Lung (tissue), 11 donors: ENCODE measurements at regions not wholly inside any gene's neighbourhood (a gene's known extent, or its start where the extent isn't known, plus 50 kb on each side); places are given as distances from the start of the nearest gene placed in this dataset.

Source experiments
- ATAC-seq: fragments of 200-7000 bp; cut with Tn5 transposase; one replicate; pipeline ENCODE4 v1.9.1; 2020; ENCODE audit warnings: moderate number of reproducible peaks; ENCODE audit not compliant: insufficient read depth, low FRiP score
- DNase-seq, 3 donors: peaks; one replicate each; pipeline ENCODE4 v3.0.0-alpha.2; 2013 to 2017
- H3K27ac ChIP-seq, 2 donors: one replicate each; pipeline ENCODE4 v1.5.1; 2013; ENCODE audit warnings: mild to moderate bottlenecking in 2 of 2, moderate library complexity in 2 of 2, control low read depth in 1 of 2, inconsistent platforms in 1 of 2, low read depth in 1 of 2, low read length in 1 of 2
- H3K27me3 ChIP-seq, 3 donors: one replicate each; pipeline ENCODE4 v1.5.1; 2013; ENCODE audit warnings: low read length in 2 of 3; ENCODE audit not compliant: control insufficient read depth in 3 of 3, insufficient read depth in 3 of 3
- H3K36me3 ChIP-seq, 4 donors: one replicate each; pipeline ENCODE4 v1.5.1; 2013; ENCODE audit warnings: low read length in 4 of 4, mild to moderate bottlenecking in 1 of 4, moderate library complexity in 1 of 4; ENCODE audit not compliant: control insufficient read depth in 4 of 4, insufficient read depth in 4 of 4
- H3K4me1 ChIP-seq, 5 donors: one replicate each; pipeline ENCODE4 v1.5.1; 2013; ENCODE audit warnings: low read length in 5 of 5, mild to moderate bottlenecking in 2 of 5, moderate library complexity in 1 of 5; ENCODE audit not compliant: control insufficient read depth in 5 of 5, insufficient read depth in 5 of 5
- H3K4me3 ChIP-seq: one replicate; pipeline ENCODE4 v1.5.1; 2013; ENCODE audit warnings: mild to moderate bottlenecking, control low read depth, moderate library complexity
- H3K9ac ChIP-seq, 2 donors: one replicate each; pipeline ENCODE4 v1.5.1; 2013; ENCODE audit warnings: low read length in 2 of 2, control low read depth in 1 of 2; ENCODE audit not compliant: insufficient read depth in 1 of 2
- H3K9me3 ChIP-seq, 4 donors: one replicate each; pipeline ENCODE4 v1.5.1; 2013; ENCODE audit warnings: low read length in 3 of 4, mild to moderate bottlenecking in 1 of 4, moderate library complexity in 1 of 4; ENCODE audit not compliant: control insufficient read depth in 4 of 4, insufficient read depth in 3 of 4
- CTCF ChIP-seq: IDR thresholded peaks from 2 replicates; pipeline ENCODE4 v1.5.1; 2012; ENCODE audit warnings: mild to moderate bottlenecking; ENCODE audit errors: control extremely low read depth, extremely low read depth
- WGBS, 2 donors: extraction: QIAGEN DNeasy Blood & Tissue Kit; methylation state at CpG; one replicate each; pipeline ENCODE4 v1.1.7; 2013; 5-methylcytosine and 5-hydroxymethylcytosine counted together
- donor health status: control.
- donor health status: control.
- donor health status: Bipolar disorder and iron deficiency.
- donor health status: healthy.
- donor health status: DM: yes; HTN: yes; CAD: no.

GRCh38 chr9:744046-744712, 97.3 kb upstream of the DMRT1 start:
- peak overlapping the region in 1 of 2 donors; percentile 14 for H3K27ac ChIP-seq
- no peak overlapping the region for H3K9ac ChIP-seq
- H3K4me3 ChIP-seq = no peak overlapping the region
- 93 to 96% methylated on average over 9 of the region's 9 CpGs for WGBS, 2 donors
- H3K4me1 ChIP-seq = peaks cover 0 to 4% (median 0%) of the 10 kb centered on the region in 5 donors
- peaks cover 0 to 2% (median 0%) of the 10 kb centered on the region in 4 donors for H3K9me3 ChIP-seq
- DNase-seq = no peak
- H3K36me3 ChIP-seq = peaks cover 3 to 32% (median 17%) of the 10 kb centered on the region in 4 donors
- ATAC-seq = no peak
- H3K27me3 ChIP-seq = no peaks in the 10 kb centered on the region
- no peak for TF ChIP-seq CTCF

GRCh38 chr9:744790-745484, 96.6 kb upstream of the DMRT1 start:
- WGBS, 2 donors = 64 to 65% methylated on average over 7 of the region's 7 CpGs
- TF ChIP-seq CTCF = no peak
- ATAC-seq = no peak
- Histone ChIP-seq H3K4me1 (peaks cover 0 to 4% (median 0%) of the 10 kb centered on the region in 5 donors), H3K36me3 (peaks cover 3 to 32% (median 17%) of the 10 kb centered on the region in 4 donors), H3K9ac (no peak overlapping the region), H3K27ac (peak overlapping the region in 1 of 2 donors; percentile 14), H3K9me3 (peaks cover 0 to 2% (median 0%) of the 10 kb centered on the region in 4 donors), H3K4me3 (no peak overlapping the region), H3K27me3 (no peaks in the 10 kb centered on the region)
- peak in 1 of 3 donors; percentile 37 for DNase-seq

- no peak for TF ChIP-seq CTCF
- no peaks in the 10 kb centered on the region for H3K27me3 ChIP-seq
- no peak for DNase-seq
Measured at GRCh38 chr9:745761-746380, 95.6 kb upstream of the DMRT1 start.

More at GRCh38 chr9:745761-746380, 95.6 kb upstream of the DMRT1 start:
- WGBS, 2 donors = 90% methylated on average over 16 of the region's 16 CpGs
- Histone ChIP-seq H3K9me3 (peaks cover 0 to 2% (median 0%) of the 10 kb centered on the region in 4 donors), H3K4me3 (no peak overlapping the region), H3K4me1 (peaks cover 0 to 4% (median 0%) of the 10 kb centered on the region in 5 donors), H3K27ac (no peak overlapping the region), H3K9ac (no peak overlapping the region), H3K36me3 (peaks cover 3 to 27% (median 13%) of the 10 kb centered on the region in 4 donors)
- ATAC-seq = no peak
